Activated CD8-positive, alpha-beta memory T cell treated with anti-CD3 and anti-CD28 coated beads for 48 hours (primary cell): ENCODE measurements at regions not wholly inside any gene's neighbourhood (a gene's known extent, or its start where the extent isn't known, plus 50 kb on each side); places are given as distances from the start of the nearest gene placed in this dataset.

Experiments used
- DNase-seq, 3 experiments: peaks; one replicate each; pipeline ENCODE4 v3.0.0-alpha.2; 2020; ENCODE audit warnings: low read depth in 2 of 3, low spot score in 2 of 3

GRCh38 chr15:58235961-58236360, 97.8 kb downstream of the AQP9 start:
- DNase-seq: no peak

DNA sequence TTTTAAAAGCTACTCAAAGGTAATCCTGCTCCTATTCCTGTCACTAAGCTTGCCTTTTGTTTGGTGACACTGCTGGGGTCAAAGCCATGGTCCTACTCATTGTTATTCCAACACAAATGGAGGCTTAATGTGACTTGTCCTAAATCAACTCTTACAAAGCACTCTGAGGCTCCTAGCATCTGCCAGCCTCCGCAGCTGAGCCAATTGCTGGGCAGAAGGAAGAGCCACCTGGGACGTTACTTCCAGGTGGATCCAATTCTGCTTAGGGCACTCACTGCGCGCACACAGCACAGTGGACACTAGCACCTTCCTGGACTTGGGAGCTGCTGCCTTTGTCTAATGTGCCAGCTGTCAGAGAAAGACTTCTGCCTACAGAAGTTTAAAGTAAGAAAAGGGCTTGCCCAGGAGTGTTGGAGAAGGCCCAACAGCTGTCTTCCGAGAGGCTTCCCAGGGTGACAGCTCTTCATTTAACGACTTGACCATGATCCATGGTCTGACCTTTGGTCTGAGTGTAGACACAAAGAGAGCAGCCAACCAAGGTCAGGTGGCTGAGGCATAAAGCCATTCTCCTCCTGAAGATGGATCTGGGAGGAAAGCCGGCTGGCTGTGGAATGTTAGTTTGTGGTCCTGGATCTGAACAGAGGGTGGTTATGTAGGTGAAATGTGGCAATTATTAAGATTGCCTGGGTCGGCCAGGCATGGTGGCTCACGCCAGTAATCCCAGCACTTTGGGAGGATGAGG, 102.2 kb downstream of the AQP9 start:
- DNase-seq: no peak

GRCh38 chr15:58241872-58242271, 103.7 kb downstream of the AQP9 start:
- no peak for DNase-seq

DNA sequence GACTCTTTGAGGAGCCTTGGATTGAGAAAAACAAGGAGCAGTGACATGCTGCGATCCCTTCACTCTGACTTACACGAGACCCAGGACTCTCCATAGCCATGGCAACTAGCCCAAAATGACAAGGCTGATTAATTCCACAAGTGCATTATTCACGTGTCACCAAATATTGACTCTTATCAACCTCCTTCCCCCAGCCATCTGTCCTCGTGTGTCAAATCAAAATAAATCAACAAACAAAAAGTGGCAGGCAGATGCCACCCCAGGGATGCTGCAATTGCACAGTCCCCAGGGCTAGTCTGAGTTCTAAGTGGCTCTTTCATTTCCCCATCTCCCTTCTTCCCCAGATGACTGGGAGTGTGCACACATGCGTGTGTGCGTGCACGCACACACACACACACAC, 104.9 kb downstream of the AQP9 start:
- no peak for DNase-seq

DNA sequence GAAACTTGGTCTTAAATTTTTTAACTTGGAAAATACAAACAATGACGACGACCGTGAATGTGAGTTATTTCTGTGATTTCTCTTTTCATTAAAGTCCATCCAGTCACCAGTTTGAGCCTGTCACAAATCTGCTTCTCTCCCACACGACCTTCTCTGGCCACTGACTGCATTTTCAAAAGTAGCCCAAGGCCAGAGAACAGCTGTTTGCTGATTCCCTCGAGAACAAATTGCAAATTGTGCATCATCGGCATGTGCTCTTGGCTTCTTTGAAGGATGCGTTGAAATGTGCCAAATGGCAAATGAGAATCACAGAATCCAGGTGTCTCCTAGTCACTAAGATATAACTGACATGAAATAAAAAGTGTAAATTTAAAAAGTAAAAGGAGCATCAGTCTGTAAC, 106.4 kb downstream of the AQP9 start:
- DNase-seq: no peak

DNA sequence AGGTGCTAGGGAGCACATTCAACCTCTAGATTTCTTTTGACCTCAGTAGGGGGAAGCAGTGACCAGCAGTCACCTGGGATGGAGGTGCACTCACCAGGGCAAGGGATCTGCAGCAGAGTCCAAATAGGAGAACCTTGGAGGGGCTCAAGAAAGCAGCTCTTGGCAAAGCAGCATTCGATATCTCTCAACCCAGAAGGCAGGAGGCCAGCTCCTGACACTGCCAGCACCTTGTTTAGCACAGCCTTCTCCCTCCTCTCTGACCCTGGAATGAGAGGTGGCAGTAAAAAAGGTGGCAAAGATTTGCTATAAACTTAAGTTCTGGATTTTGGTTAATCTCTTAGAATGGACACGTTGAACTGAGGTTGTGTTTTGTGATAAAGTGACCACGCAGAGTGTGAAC, 107.9 kb downstream of the AQP9 start:
- no peak for DNase-seq

DNA sequence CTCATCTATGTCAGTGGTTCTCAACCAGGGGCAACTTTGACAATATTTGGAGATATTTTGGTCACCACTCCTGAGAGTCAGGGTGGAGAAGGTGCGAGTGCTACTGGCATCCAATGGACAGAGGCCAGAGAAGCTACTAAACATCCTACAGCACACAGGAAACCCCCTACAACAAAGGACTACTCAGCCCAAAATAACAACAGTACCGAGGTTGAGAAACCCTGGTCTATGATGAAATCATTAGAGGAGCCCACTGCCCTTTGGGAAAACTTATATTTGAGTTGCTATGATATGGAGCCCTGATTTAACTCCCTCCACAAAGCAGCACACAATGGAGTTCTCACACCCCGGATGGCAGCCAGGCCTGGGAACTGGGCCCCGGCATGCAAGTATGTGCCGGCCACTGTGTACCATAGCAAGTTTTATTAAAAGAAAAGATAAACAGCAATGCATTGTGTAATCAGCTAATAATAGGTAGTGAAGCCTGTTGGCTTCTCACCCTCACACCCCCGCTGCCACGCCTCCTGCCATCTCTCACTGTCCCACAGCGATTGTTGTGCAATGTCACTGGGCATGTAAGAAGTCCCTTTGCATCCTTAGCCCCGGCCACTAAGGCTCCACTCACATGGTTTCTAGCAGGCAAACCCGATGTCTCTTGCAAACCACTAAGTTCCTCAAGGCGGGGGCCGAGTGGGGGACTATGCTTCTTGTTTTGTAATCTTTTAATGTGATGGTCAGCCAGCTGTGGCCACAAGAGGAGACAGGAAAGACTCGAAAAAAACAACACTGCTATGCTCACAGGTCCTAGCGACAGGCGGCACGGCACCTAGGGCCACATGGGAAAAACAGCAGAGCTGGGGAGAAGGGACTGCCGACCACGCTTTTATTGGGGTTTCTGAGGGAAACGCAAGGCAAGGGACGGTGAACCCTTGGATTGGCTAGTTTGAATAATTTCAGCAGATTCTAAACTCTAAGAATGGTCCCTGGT, 110.0 kb downstream of the AQP9 start:
- DNase-seq: no peak

- DNase-seq: no peak
These were observed 111.6 kb downstream of the AQP9 start for GRCh38 chr15:58249646-58250312.

GRCh38 chr15:58252586-58253323, 114.6 kb downstream of the AQP9 start:
- no peak for DNase-seq

DNA sequence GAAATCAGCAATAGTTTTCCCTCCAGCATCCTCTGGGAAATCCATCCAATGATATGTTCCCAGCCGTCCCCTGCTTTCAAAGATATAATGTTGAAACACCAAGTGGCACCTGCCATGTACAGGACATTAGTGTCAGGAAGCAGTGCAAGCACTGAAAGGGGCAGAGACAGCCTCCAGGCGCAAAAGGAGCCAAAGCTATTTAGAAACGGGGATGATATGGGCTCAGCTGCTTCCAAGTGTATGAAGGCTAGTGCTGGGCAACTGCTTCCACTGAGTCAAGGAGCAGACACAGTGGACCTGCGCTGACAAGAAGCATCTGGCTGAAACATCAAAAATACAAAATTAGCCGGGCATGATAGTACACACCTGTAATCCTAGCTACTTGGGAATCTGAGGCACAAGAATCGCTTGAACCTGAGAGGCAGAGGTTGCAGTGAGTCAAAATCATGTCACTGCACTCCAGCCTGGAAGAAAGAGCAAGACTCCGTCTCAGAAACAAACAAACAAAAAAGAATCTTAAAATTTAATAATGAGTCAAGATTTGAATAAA, 119.7 kb downstream of the AQP9 start:
- no peak for DNase-seq

- DNase-seq: no peak
These were observed 120.5 kb downstream of the AQP9 start for GRCh38 chr15:58258501-58259292.

DNA sequence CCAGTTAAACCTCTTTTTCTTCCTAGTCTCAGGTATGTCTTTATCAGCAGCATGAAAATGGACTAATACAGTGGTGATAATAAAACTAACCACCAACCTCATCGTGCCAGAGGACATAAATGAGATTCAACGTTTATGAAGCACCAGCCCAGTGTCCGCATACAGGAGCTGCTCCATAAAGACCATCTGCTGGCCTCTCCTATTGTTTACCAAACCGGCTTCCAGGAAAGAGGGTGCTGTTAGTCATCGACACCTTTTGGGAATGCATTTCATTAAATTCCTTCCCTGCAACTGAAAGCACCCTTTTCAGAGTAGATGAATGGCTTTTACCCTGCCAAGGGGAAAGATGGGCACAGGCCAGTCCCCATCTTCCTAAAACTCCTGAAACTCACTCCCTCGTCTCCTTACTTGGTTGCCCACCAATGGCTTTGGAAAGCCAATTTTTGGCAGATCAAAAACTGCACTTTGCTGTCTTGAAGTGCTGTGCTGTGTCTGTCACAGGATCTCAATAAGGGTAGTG, 122.1 kb downstream of the AQP9 start:
- no peak for DNase-seq

DNA sequence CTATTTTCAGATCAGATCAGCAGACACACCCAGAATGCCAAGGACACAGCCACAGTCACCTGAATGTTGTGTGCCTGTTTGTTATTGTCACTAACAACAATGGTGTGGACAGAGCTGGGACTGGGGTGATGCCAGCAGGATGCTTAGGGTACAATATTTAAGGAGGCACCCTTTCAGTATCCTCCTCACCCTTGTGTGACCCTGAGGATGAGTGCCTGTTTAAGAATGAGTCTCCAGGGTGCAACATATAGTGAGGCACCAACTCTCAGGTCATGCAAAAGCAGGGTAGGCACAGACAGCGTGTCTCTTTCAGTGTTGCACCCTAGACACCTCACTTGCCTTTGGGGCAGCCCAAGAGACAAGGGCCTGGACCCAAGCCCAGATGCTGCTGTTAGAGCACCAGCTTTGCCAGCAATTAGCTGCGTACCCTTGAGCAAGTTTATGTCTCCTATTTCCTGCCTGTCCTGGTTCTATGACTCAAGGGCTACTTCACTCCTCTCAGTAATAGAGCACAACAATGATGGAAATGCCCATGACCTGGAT, 122.6 kb downstream of the AQP9 start:
- no peak for DNase-seq

- no peak for DNase-seq
These were observed 123.2 kb downstream of the AQP9 start for GRCh38 chr15:58261368-58261767.

DNA sequence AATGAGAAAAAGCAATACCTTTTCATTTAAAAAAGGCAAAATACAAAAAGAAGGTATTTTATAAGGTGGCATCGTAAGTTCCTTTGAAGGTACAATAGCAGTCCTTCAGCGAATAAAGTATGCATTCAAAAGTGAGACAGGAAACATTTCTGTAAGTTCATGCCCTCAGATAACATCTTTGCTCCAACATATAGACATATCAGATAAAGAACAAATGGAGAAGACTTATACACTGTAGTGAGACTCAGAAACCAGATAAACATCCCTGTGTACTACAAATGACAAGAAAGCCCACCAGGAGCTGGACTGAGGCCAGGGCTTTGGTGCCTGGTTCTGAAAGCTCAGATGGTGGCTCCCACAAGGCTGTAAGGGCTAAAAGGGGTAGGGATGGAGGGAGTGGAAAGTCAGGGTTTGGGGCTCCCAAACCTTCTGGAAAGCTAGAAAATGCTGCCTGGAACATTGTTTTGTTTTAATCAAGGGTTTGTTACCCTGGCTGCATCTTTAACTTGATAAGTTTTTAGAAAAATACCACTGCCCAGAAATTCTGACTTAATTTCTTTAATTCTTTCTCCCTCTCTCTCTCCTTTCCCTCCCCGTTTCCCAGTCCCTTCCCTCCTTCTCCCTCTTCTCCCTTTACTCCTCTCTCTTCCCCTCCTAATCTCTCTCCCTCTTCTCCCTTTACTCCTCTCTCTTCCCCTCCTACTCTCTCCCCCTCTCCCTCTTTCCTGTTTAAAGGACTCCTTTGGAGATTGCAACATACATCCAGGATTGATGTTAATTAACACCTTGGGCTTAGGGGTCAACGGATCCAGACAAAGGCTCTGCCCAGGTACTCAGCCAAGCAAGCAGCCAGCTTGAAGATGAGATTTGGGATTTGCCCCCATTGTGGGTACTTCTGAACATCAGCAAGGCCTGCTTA, 126.1 kb downstream of the AQP9 start:
- DNase-seq: no peak

GRCh38 chr15:58267051-58267450, 128.9 kb downstream of the AQP9 start:
- no peak for DNase-seq

DNA sequence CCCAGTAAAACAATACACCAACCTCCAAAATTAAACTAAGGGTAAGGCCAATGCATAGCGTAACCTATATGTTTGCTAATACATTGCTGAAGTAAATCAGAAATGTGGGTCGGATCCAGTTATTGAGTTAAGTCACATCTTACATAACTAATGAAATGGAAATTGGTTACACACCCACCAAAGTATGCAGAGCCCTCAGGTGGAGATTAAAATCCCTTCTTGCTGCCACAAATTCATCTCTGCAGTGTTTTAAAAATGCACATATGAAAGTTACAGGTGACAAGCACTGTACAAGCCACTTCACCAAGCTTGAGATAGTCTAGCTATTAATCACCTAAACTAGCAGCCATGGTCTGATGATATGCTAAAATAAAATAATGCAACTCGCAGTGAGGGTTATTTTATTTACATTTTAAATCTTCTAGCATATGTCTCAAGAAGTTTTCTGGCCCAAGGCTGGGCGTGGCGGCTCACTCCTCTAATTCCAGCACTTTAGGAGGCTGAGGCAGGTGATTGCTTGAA, 130.6 kb downstream of the AQP9 start:
- no peak for DNase-seq
